ENCODE measurements at regions not wholly inside any gene's neighbourhood (a gene's known extent, or its start where the extent isn't known, plus 50 kb on each side); places are given as distances from the start of the nearest gene placed in this dataset.

DNA sequence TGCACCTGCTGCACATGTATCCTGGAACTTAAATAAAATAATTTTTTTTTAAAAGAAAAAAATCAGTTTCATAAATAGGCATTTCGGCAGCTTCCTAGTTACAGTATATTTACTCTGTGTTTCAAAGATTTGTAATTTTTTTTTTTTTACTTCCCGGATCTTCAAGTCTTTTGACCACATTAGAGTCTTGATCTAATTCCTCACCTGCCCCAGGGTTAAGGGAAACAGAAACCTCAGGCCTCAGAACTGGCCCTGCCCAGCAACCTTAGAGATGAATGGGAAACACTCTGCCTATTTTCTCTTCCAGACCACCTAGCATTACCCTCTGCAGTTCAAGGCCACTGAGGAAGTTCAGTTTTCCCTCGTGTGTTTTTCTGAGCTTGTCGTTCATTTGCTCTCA is 304.0 kb downstream of the MAF start:
- no peak overlapping the region for H3K27ac ChIP-seq
- TF ChIP-seq, protein P1, sequence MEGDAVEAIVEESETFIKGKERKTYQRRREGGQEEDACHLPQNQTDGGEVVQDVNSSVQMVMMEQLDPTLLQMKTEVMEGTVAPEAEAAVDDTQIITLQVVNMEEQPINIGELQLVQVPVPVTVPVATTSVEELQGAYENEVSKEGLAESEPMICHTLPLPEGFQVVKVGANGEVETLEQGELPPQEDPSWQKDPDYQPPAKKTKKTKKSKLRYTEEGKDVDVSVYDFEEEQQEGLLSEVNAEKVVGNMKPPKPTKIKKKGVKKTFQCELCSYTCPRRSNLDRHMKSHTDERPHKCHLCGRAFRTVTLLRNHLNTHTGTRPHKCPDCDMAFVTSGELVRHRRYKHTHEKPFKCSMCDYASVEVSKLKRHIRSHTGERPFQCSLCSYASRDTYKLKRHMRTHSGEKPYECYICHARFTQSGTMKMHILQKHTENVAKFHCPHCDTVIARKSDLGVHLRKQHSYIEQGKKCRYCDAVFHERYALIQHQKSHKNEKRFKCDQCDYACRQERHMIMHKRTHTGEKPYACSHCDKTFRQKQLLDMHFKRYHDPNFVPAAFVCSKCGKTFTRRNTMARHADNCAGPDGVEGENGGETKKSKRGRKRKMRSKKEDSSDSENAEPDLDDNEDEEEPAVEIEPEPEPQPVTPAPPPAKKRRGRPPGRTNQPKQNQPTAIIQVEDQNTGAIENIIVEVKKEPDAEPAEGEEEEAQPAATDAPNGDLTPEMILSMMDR (conservative IDR thresholded peaks at IDR 0.05): no peak

DNA sequence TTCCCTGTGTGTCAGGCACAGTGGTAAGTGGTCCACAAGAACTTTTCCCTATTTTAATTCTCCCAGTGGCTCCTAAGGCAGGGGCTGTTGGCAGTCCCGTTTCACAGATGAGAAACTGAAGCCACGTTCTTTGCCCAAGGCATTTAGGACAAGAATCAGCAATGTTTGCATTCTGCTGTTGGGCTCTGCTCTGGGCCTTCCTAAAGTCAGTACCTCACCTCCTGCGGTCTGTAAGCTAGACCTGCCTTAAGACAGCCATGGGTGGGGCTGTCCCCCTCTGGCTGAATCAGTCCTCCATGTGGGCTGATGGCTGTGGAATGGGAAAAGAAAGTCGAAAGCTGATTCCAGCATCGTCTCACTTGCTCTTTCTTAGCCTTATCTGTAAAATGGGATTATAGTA is 304.8 kb downstream of the MAF start:
- H3K27ac ChIP-seq: no peak overlapping the region
- TF ChIP-seq, protein P1 (conservative IDR thresholded peaks at IDR 0.05): no peak

DNA sequence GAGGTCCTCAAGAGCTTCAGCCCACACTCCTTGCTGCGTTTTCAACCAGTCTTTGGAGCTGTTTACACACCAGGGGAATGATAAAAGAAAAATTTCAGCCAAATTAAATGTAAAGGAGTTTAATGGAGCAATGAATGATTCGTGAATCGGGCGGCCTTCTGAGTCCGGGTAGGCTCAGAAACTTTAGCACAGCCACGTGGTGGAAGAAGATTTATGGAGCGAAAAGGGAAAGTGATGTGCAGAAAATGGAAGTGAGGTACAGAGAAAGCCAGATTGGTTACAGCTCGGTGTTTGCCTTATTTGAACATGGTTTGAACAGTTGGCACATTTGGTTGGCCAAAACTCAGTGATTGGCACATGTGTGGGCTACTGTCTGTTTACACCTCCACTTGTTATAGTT is 305.4 kb downstream of the MAF start:
- no peak overlapping the region for H3K27ac ChIP-seq
- TF ChIP-seq, protein P1 (conservative IDR thresholded peaks at IDR 0.05): no peak

DNA sequence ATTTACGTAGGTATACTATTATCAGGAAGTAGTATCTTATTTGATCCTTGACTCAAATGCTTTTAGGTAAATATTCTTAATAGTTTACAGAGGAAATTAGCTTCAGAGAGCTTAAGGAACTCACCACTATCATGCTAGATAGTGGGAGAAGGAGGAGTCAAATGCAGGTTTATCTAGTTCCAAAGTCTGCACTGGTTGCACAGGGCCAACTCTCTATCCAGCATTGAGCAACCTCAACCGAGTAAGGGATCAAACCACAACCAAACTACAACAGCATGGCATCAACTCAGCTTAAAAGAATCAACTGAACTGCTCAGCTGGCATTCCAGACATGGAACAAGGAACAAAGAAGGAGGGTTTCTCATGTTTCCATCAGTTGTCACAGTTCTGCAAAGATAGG is 306.0 kb downstream of the MAF start:
- no peak overlapping the region for H3K27ac ChIP-seq
- TF ChIP-seq, protein P1 (conservative IDR thresholded peaks at IDR 0.05): no peak

DNA sequence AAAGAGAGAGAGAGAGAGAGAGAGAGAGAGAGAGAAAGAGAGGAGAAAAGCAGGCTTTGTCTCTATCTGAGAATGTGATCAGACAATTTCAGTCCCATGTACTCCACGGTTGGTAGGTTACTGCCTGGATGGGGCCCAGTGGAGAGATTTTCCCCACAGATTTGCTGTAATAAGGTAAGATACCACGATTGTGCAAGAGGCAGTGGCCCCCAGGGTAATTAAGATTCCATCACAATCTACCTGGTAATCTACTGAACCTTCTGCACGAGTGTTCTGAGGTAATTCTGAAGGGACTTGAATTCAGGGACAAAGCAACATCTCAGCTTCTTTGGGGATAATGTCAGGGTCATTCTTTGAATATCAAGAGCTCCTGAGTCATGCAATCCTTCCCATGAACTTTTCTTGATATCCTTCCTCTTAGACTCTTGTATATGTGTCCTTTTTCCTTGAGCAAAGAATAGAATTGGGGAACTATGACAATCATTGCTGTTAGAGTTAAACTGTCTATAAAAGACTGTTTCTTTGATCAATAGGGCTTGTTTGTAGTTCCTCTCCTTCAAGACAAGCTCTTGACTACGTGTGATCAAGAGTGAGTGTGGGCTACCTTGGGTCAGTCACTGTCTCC is 306.6 kb downstream of the MAF start:
- H3K27ac ChIP-seq: no peak overlapping the region
- TF ChIP-seq, protein P1 (conservative IDR thresholded peaks at IDR 0.05): no peak

DNA sequence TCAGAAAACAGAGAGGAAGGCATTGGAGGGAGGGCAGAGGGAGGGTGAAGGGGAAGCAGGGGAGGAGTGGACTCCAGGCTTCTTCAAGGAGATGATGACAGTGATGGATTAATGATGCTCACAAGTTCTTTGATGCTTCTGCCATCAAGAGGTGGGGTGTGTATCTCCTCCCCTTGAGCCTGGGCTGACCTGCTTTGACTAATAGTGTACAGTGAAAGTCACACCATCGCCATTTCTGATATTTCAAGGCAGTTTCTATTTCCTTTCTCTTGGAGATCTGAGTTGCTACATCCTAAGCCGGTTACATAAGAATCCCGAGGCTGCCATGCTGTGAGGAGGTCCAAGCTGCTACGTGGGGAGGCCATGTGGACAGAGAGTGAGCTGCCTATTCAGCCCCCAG is 312.5 kb downstream of the MAF start:
- H3K27ac ChIP-seq: no peak overlapping the region
- TF ChIP-seq, protein P1 (conservative IDR thresholded peaks at IDR 0.05): no peak

DNA sequence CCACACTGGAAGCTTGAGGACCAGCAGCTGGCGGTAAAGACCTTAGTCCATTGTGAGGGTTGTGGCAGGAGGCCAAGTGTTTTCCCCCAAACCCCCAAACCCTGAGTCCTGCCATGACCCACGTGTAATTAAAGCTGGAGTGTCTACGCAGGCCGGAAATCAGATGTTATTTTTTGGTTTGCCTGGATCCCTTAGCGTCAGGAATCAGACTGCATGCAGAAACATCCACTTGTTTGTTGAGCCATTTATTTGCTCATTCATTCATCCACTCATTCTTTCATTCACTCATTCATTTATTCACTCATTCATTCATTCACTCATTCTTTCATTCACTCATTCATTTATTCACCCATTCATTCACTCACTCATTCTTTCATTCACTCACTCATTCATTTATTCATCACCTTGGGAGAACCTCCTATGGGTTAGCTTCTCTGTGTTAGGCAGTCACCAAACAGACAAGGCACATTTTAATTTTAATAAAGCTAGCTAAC is 313.1 kb downstream of the MAF start:
- TF ChIP-seq, protein P1 (conservative IDR thresholded peaks at IDR 0.05): no peak
- H3K27ac ChIP-seq: peak overlapping the region; percentile 69

All from VCaP (cell line).